NB4 (cell line): ENCODE measurements at regions not wholly inside any gene's neighbourhood (a gene's known extent, or its start where the extent isn't known, plus 50 kb on each side); places are given as distances from the start of the nearest gene placed in this dataset.

ENCODE experiments used
- DNase-seq: peaks from one replicate; pipeline ENCODE4 v3.0.0; 2010; ENCODE audit warnings: low read depth
- H3K4me3 ChIP-seq: one replicate; pipeline ENCODE4 v1.5.1; 2011; ENCODE audit warnings: mild to moderate bottlenecking, low read depth, low read length, moderate library complexity
- CTCF ChIP-seq: IDR thresholded peaks from one replicate; pipeline ENCODE4 v1.5.1; 2012; ENCODE audit warnings: low read depth, low read length
- MAX ChIP-seq: IDR thresholded peaks from 2 replicates; pipeline ENCODE4 v1.6.1; 2011; ENCODE audit warnings: low read depth, low read length
- MYC ChIP-seq: IDR thresholded peaks from 2 replicates; pipeline ENCODE4 v1.6.1; 2011; ENCODE audit warnings: low read depth, low read length
- POLR2A ChIP-seq: IDR thresholded peaks from 2 replicates; pipeline ENCODE4 v1.6.1; 2011; ENCODE audit warnings: mild to moderate bottlenecking; ENCODE audit not compliant: insufficient read length; ENCODE audit errors: extremely low read depth

GRCh38 chr1:238177351-238177750, 286.6 kb upstream of the ZP4 start:
- TF ChIP-seq MYC = no peak
- TF ChIP-seq POLR2A = no peak
- TF ChIP-seq MAX = no peak
- TF ChIP-seq CTCF = no peak
- H3K4me3 ChIP-seq = no peak overlapping the region
- DNase-seq = no peak

- DNase-seq = no peak
- H3K4me3 ChIP-seq = no peak overlapping the region
- TF ChIP-seq MAX (no peak), MYC (no peak), CTCF (no peak), POLR2A (no peak)
Measured at GRCh38 chr1:238176441-238176840, 285.7 kb upstream of the ZP4 start.

- no peak for DNase-seq
- no peak for TF ChIP-seq MYC
- TF ChIP-seq POLR2A = no peak
- no peak for TF ChIP-seq MAX
- no peak for TF ChIP-seq CTCF
Measured at GRCh38 chr1:238171985-238172384, 281.3 kb upstream of the ZP4 start.

GRCh38 chr1:238161955-238162354, 271.2 kb upstream of the ZP4 start:
- no peak overlapping the region for H3K4me3 ChIP-seq
- TF ChIP-seq MYC = no peak
- no peak for TF ChIP-seq MAX
- no peak for TF ChIP-seq POLR2A
- TF ChIP-seq CTCF = no peak

More at GRCh38 chr1:238171985-238172384, 281.3 kb upstream of the ZP4 start:
- no peak overlapping the region for H3K4me3 ChIP-seq

GRCh38 chr1:238153939-238154338, 263.2 kb upstream of the ZP4 start:
- DNase-seq = no peak
- H3K4me3 ChIP-seq = no peak overlapping the region
- TF ChIP-seq MAX (no peak), CTCF (no peak), POLR2A (no peak), MYC (no peak)

More at GRCh38 chr1:238161955-238162354, 271.2 kb upstream of the ZP4 start:
- DNase-seq = no peak

- no peak overlapping the region for H3K4me3 ChIP-seq
- DNase-seq = no peak
- TF ChIP-seq MYC (no peak), POLR2A (no peak), MAX (no peak), CTCF (no peak)
Measured at GRCh38 chr1:238153253-238153652, 262.5 kb upstream of the ZP4 start.
